CD14-positive monocyte (primary cell): ENCODE measurements at regions not wholly inside any gene's neighbourhood (a gene's known extent, or its start where the extent isn't known, plus 50 kb on each side); places are given as distances from the start of the nearest gene placed in this dataset.

Experiments
- DNase-seq, 3 donors: peaks; one replicate each; pipeline ENCODE4 v3.0.0-alpha.2; 2011 to 2022
- H2AFZ ChIP-seq: 2 replicates; pipeline ENCODE4 v1.6.0; 2012; ENCODE audit warnings: mild to moderate bottlenecking, low read depth, low read length, inconsistent platforms; ENCODE audit not compliant: insufficient read depth, poor library complexity, severe bottlenecking
- H3K27ac ChIP-seq, 2 donors: 1 replicate in 1 of 2; 2 replicates in 1 of 2; pipeline ENCODE4 v1.5.1; 2012 to 2013; ENCODE audit warnings: low read length in 2 of 2, control low read depth in 1 of 2, inconsistent platforms in 1 of 2, low read depth in 1 of 2, mild to moderate bottlenecking in 1 of 2
- H3K27me3 ChIP-seq, 2 donors: one replicate each; pipeline versions ENCODE4 v1.6.0 to v1.6.1; 2011 to 2013; ENCODE audit warnings: low read length in 2 of 2; ENCODE audit not compliant: control insufficient read depth in 2 of 2, insufficient read depth in 2 of 2
- H3K36me3 ChIP-seq, 2 donors: replicated peaks in 1 of 2; 1 replicate in 1 of 2; 2 replicates in 1 of 2; pipeline versions ENCODE4 v1.5.1 to v1.6.1; 2012 to 2013; ENCODE audit warnings: low read length in 2 of 2, control low read depth in 1 of 2, inconsistent platforms in 1 of 2, mild to moderate bottlenecking in 1 of 2; ENCODE audit not compliant: insufficient read depth in 2 of 2, control insufficient read depth in 1 of 2
- H3K4me1 ChIP-seq, 2 donors: 1 replicate in 1 of 2; 2 replicates in 1 of 2; pipeline versions ENCODE4 v1.5.1 to v1.6.1; 2012 to 2013; ENCODE audit warnings: low read length in 2 of 2, control low read depth in 1 of 2, inconsistent platforms in 1 of 2, mild to moderate bottlenecking in 1 of 2, moderate library complexity in 1 of 2; ENCODE audit not compliant: insufficient read depth in 2 of 2, control insufficient read depth in 1 of 2
- H3K4me2 ChIP-seq: replicated peaks from 2 replicates; pipeline ENCODE3; 2012; ENCODE audit warnings: low read length, moderate library complexity, mild to moderate bottlenecking; ENCODE audit not compliant: poor library complexity, severe bottlenecking; ENCODE audit errors: extremely low read depth
- H3K4me3 ChIP-seq, 3 experiments: fragments of 200-600 bp in 1 of 3; sonication (generic) in 1 of 3; replicated peaks in 1 of 3; 1 replicate in 2 of 3; 2 replicates in 1 of 3; pipeline ENCODE4 v1.5.1; 2011 to 2013; ENCODE audit warnings: low read length in 3 of 3, mild to moderate bottlenecking in 3 of 3, control low read depth in 2 of 3, low read depth in 2 of 3, inconsistent platforms in 1 of 3, moderate library complexity in 1 of 3
- H3K79me2 ChIP-seq: 2 replicates; pipeline ENCODE4 v1.6.0; 2012; ENCODE audit warnings: mild to moderate bottlenecking, control low read depth, inconsistent platforms, low read length, moderate library complexity; ENCODE audit not compliant: insufficient read depth
- H3K9ac ChIP-seq: 2 replicates; pipeline ENCODE4 v1.6.0; 2017; ENCODE audit warnings: low read length, mild to moderate bottlenecking; ENCODE audit not compliant: insufficient read depth, poor library complexity, severe bottlenecking
- H3K9me3 ChIP-seq, 2 donors: replicated peaks in 1 of 2; 1 replicate in 1 of 2; 2 replicates in 1 of 2; pipeline versions ENCODE4 v1.5.1 to v1.6.1; 2012 to 2013; ENCODE audit warnings: low read length in 2 of 2, control low read depth in 1 of 2; ENCODE audit not compliant: control insufficient read depth in 1 of 2, insufficient read depth in 1 of 2
- H4K20me1 ChIP-seq: 2 replicates; pipeline ENCODE4 v1.6.0; 2012; ENCODE audit warnings: mild to moderate bottlenecking, low read length, control low read depth, moderate library complexity; ENCODE audit not compliant: insufficient read depth
- H3K27ac Mint-ChIP-seq, 7 donors: one replicate each; pipeline ENCODE4 v1.8.0; 2020; ENCODE audit warnings: mild to moderate bottlenecking in 7 of 7, mixed read lengths in 7 of 7, moderate library complexity in 6 of 7, inconsistent platforms in 2 of 7
- H3K27me3 Mint-ChIP-seq, 3 donors: one replicate each; pipeline ENCODE4 v1.8.0; 2021 to 2022; ENCODE audit warnings: low read depth in 3 of 3, mild to moderate bottlenecking in 3 of 3, mixed read lengths in 3 of 3, moderate library complexity in 3 of 3, inconsistent platforms in 1 of 3
- H3K36me3 Mint-ChIP-seq, 2 donors: one replicate each; pipeline ENCODE4 v1.8.0; 2020; ENCODE audit warnings: mixed read lengths in 2 of 2, inconsistent platforms in 1 of 2, mild to moderate bottlenecking in 1 of 2
- H3K4me1 Mint-ChIP-seq: one replicate; pipeline ENCODE4 v1.8.0; 2020; ENCODE audit warnings: mild to moderate bottlenecking, mixed read lengths
- H3K4me3 Mint-ChIP-seq, 2 donors: one replicate each; pipeline ENCODE4 v1.8.0; 2020; ENCODE audit warnings: mild to moderate bottlenecking in 2 of 2, mixed read lengths in 2 of 2, moderate library complexity in 1 of 2
- H3K9me3 Mint-ChIP-seq, 7 donors: one replicate each; pipeline ENCODE4 v1.8.0; 2020 to 2022; ENCODE audit warnings: mixed read lengths in 7 of 7, mild to moderate bottlenecking in 6 of 7, moderate library complexity in 6 of 7, inconsistent platforms in 2 of 7
- CTCF ChIP-seq: fragments of 200-600 bp; IDR thresholded peaks from one replicate; pipeline ENCODE4 v1.8.0; 2022; ENCODE audit warnings: antibody characterized with exemption, mild to moderate bottlenecking
- WGBS: methylation state at CpG from one replicate; pipeline ENCODE4 v1.1.5; 2013; ENCODE audit warnings: missing lambda C conversion rate; ENCODE audit not compliant: insufficient coverage; 5-methylcytosine and 5-hydroxymethylcytosine counted together
- intact Hi-C, 2 donors: fragments of 100-400 bp; cut with micrococcal nuclease; formaldehyde crosslinking; loops; one replicate each; pipeline versions ENCODE4 v1.15.0 to v1.15.1; 2023

- 76% methylated on average over 26 of the region's 28 CpGs for WGBS
- no peaks in the 10 kb centered on the region for H3K36me3 Mint-ChIP-seq
- no peaks in the 10 kb centered on the region for H3K4me1 ChIP-seq
- H3K27me3 Mint-ChIP-seq = peaks cover 17 to 27% (median 20%) of the 10 kb centered on the region in 3 donors
- H3K4me3 Mint-ChIP-seq = no peak overlapping the region
- H3K4me3 ChIP-seq = no peak overlapping the region
- H4K20me1 ChIP-seq = no peaks in the 10 kb centered on the region
- no peak overlapping the region for H2AFZ ChIP-seq
- no peak overlapping the region for H3K4me2 ChIP-seq
- H3K79me2 ChIP-seq = no peaks in the 10 kb centered on the region
- intact Hi-C loops = no loop called here
- no peak overlapping the region for H3K27ac Mint-ChIP-seq
- H3K27me3 ChIP-seq = peaks cover 0 to 4% of the 10 kb centered on the region in 2 donors
- DNase-seq = no peak
- H3K9me3 ChIP-seq = no peaks in the 10 kb centered on the region
- peaks cover 0 to 2% (median 0%) of the 10 kb centered on the region in 7 donors for H3K9me3 Mint-ChIP-seq
- no peaks in the 10 kb centered on the region for H3K36me3 ChIP-seq
- no peaks in the 10 kb centered on the region for H3K4me1 Mint-ChIP-seq
- no peak overlapping the region for H3K9ac ChIP-seq
- TF ChIP-seq CTCF = no peak
- no peak overlapping the region for H3K27ac ChIP-seq
Observed at GRCh38 chr17:79211061-79211770, 136.6 kb downstream of the ENGASE start.

- no peak overlapping the region for H3K9ac ChIP-seq
- no peaks in the 10 kb centered on the region for H3K9me3 ChIP-seq
- H3K9me3 Mint-ChIP-seq = peaks cover 0 to 2% (median 0%) of the 10 kb centered on the region in 7 donors
- no peaks in the 10 kb centered on the region for H3K36me3 Mint-ChIP-seq
- peaks cover 0 to 4% of the 10 kb centered on the region in 2 donors for H3K27me3 ChIP-seq
- no peaks in the 10 kb centered on the region for H3K79me2 ChIP-seq
- H4K20me1 ChIP-seq = no peaks in the 10 kb centered on the region
- no peaks in the 10 kb centered on the region for H3K36me3 ChIP-seq
- H3K4me3 Mint-ChIP-seq = no peak overlapping the region
- intact Hi-C loops = no loop called here
- H3K4me1 Mint-ChIP-seq = no peaks in the 10 kb centered on the region
- no peak for DNase-seq
- WGBS = 95% methylated on average over 6 of the region's 10 CpGs
- H3K4me2 ChIP-seq = no peak overlapping the region
- no peak overlapping the region for H3K4me3 ChIP-seq
- H3K4me1 ChIP-seq = no peaks in the 10 kb centered on the region
- no peak overlapping the region for H3K27ac ChIP-seq
- peaks cover 17 to 26% (median 20%) of the 10 kb centered on the region in 3 donors for H3K27me3 Mint-ChIP-seq
- H2AFZ ChIP-seq = no peak overlapping the region
- TF ChIP-seq CTCF = no peak
- H3K27ac Mint-ChIP-seq = peak overlapping the region in 1 of 7 donors; percentile 16
Observed at GRCh38 chr17:79210638-79211037, 136.0 kb downstream of the ENGASE start.
